ENCODE measurements at regions not wholly inside any gene's neighbourhood (a gene's known extent, or its start where the extent isn't known, plus 50 kb on each side); places are given as distances from the start of the nearest gene placed in this dataset.
"Not testable (repeated sequence)": the region's sequence is repeated elsewhere in the genome, so short reads cannot be mapped to it uniquely, and the experiment has no call there.

DNA sequence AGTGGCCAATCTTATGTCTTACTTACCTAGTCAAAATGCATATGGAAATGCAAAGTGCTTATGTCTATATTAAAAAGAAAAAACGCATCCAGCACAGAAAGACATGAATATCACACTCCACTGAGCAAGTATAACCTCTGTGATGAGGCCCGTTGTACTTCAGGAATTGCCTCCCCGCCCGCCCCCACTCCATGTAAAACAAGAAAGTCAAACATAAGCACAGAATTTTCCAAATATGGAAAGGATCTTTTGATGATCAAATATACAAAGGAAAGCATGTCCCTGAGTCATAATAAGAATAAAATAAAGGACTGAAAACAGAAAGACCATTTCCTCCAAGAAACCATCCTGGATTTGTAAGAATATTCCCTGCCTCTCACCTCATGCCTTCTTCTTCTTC lies 229.1 kb downstream of the BAMBI start:
- in situ Hi-C loops (cut with HindIII; ENCODE audit: low pct_ligation_motif_present, low pct_unique_long_range_greater_than_20kb, low sequenced_read_pairs), result no loop called here
- no peak for DNase-seq

DNA sequence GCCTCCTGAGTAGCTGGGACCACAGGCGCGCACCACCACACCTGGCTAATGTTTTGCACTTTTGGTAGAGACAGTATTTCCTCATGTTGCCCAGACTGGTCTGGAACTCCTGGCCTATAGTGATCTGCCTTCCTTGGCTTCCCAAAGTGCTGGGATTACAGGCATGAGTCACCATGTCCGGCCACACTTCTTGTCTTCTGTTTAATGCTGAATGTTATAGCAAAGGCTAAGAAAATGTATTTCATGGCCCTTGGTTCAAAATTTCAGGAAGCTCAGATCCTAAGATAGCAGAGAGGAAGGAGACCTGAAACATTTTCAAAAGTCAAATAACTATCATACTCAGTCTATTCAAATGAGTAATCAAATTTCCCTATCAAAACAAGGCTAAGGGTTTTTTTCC lies 229.6 kb downstream of the BAMBI start:
- DNase-seq, result no peak
- in situ Hi-C loops (cut with HindIII; ENCODE audit: low pct_ligation_motif_present, low pct_unique_long_range_greater_than_20kb, low sequenced_read_pairs), result no loop called here

DNA sequence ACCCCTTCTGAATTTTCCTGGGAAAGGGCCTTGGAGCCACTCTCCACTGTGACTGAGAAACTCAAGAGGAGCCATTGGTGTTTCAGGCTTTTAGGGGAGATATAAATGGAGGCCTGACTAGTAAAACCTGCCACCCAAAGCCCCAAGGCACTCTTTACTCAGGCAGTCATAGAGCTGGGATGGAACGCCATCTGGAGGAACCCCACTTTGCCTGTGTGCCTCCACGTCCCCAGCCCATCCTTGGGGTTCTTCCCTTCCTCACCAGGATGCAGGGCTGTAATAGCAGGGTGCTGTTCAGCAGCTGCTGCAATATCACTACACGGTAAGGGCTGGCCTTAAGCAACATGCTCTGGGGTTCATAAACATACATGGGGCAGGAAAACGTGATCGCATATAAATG lies 232.6 kb downstream of the BAMBI start:
- in situ Hi-C loops (cut with HindIII; ENCODE audit: low pct_ligation_motif_present, low pct_unique_long_range_greater_than_20kb, low sequenced_read_pairs), result no loop called here
- DNase-seq, result no peak

DNA sequence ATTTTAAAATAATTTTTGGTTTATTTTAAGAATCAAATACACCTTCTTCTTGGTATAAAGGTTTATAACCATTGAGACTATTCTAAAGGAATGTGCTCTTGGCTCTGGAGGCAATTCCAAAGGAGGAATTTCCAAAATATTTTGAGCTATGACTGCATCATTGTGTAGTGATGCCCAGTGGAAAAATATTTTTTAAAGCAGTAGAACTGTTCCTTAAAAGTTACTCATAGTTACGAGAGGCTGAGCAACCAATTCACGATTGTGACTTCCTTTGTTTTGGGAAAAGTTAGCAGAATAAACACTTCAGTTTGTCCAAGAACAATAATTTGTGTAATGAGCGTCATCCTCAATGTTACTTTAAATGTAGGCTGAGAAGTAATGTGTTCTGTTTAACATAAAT lies 233.6 kb downstream of the BAMBI start:
- no peak for DNase-seq
- in situ Hi-C loops (cut with HindIII; ENCODE audit: low pct_ligation_motif_present, low pct_unique_long_range_greater_than_20kb, low sequenced_read_pairs), result no loop called here

DNA sequence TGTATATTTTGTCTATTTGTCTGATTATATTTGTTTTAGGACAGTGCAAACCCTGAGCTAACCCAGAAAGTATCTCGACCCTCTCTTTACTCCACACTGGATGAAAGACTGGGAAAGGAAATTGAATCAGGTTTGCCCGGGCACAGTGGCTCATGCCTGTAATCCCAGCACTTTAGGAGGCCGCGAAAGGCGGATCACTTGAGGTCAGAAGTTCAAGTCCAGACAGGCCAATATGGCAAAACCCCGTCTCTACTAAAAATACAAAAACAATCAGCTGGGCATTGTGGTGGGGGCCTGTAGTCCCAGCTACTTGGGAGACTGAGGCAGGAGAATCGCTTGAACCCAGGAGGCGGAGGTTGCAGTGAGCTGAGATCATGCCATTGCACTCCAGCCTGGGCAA lies 234.2 kb downstream of the BAMBI start:
- DNase-seq; in situ Hi-C loops (cut with HindIII; ENCODE audit: low pct_ligation_motif_present, low pct_unique_long_range_greater_than_20kb, low sequenced_read_pairs): not testable (repeated sequence)

DNA sequence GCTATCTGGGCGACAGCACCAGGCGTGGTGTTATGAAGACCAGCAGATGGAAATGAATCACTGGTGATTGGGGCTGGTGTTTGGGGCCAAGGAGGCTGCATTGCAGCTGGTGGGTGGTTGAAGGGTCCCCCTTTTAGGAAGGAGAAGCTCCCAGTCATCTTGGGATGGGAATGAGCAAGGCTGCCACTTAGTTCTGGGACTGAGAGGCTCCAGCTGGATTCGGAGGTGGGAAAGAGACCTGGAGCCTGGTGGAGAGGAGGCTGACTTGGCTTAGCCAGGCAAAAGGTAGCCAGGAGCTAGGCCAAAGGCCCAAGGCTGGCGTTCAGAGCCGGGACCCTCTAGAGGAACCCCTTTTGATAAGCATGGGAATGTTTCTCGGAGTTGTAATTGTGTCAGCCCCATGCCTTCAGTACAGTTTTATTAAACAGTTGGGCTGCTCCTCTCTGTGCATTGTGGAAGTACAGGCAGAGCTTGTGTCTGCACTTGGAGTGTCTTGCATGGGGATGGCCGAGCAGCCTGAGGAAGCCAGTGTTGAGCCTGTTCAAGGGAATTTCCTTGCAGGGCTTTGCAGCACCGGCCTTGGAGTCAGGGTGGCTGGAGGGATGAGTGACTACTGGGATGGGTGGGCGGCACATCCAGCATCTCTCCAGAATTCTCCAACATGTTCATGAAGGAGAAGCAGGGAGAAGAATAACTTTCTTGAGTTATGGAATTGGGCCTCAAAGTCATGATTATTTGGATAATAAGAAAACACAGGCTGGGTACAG lies 234.9 kb downstream of the BAMBI start:
- DNase-seq, result no peak
- in situ Hi-C loops (cut with HindIII; ENCODE audit: low pct_ligation_motif_present, low pct_unique_long_range_greater_than_20kb, low sequenced_read_pairs), result no loop called here

DNA sequence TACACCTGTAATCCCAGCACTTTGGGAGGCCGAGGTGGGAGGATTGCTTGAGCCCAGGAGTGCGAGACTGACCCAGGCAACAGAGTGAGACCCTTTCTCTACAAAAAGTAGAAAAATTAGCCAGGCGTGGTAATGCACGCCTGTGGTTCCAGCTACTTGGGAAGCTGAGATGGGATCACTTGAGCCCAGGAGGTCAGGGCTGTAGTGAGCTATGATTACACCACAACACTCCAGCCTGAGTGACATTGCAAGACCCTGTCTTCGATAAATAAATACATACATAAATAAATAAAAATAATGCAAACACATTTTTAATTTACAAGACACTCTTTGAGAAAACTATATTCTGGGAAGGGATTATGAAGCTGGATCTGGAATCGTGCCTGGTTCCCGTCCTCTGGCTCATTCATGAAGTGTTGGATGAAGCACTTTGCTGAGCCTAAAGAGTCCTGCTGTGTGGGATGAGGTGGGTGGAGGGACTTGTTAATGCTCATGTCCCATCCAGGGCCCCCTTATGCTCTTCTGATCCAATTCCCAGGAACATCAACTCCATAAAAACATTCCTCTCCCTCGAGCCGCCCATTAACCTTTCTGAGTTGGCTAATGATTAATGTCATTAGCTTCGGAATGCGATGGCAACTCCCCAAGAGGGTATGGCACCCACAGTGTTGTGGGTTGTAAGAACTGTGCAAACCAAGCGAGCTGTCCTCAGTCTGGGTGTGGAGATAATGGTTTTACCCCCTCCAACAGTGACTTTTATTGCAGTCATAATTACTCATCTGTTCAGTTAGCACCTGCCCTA lies 236.3 kb downstream of the BAMBI start:
- DNase-seq, result no peak

DNA sequence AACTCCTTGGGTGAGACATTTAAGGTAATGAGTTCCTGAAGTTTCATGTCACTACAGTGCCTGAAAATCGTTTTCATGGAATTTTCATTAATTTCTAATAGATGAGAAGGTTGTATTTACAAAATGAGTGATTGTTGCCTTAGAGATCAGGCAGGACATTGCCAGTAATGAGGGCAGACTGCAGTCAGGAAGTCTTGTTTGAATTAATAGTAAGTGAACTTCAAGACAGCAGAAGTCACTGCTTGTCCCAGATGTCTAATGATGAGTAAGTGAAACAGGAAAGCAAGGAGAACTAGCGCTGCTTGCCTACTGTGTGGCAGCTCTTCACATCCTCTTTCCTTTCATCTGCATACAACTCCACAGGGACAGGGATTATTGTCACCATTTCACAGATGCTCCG lies 237.4 kb downstream of the BAMBI start:
- in situ Hi-C loops (cut with HindIII; ENCODE audit: low pct_ligation_motif_present, low pct_unique_long_range_greater_than_20kb, low sequenced_read_pairs), result no loop called here
- no peak for DNase-seq

More for the DNA sequence above, 236.3 kb downstream of the BAMBI start:
- in situ Hi-C loops (cut with HindIII; ENCODE audit: low pct_ligation_motif_present, low pct_unique_long_range_greater_than_20kb, low sequenced_read_pairs), result no loop called here

DNA sequence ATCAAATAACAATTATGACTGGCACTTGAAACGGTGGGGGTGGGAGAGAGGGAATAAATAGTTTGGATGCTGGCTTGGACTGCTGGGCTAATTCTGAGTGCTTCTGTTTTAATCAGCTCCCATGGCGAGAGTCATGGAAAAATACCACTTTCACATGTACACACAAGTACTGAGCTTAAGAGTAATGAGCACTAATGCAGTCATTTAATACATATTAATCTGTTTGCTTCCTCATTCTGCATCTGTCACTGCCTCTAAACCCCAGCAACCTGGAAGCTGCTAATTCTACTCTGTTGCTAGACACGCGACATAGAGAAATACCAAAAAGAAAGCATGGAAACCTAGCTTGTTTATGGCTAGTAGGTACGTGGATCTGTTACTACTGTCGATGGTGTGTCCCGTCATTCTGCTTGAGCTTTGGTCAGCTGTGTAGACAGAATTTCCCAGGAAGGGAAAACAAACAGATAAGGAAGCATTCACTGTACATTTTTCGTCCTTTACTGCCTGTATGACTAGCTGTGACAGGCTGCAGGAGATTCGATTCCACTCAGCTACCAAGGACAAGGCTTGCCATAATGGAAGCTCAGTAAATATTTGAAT lies 238.8 kb downstream of the BAMBI start:
- in situ Hi-C loops (cut with HindIII; ENCODE audit: low pct_ligation_motif_present, low pct_unique_long_range_greater_than_20kb, low sequenced_read_pairs), result no loop called here
- DNase-seq, result no peak

DNA sequence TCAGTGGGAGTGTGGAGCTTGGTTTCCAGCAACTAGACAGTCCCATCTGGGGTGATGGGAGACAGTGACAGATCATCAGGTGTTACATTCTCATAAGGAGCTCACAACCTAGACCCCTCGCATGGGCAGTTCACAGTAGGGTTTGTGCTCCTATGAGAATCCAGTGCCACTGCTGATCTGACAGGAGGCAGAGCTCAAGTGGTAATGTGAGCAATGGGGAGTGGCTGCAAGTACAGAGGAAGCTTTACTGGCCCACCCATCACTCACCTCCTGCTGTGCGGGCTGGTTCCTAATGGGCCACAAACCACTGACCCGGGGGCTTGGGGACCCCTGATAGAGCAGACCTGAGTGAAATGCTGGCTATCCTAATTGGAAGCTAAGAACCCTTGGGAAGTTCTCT lies 242.8 kb downstream of the BAMBI start:
- no peak for DNase-seq
- in situ Hi-C loops (cut with HindIII; ENCODE audit: low pct_ligation_motif_present, low pct_unique_long_range_greater_than_20kb, low sequenced_read_pairs), result no loop called here

DNA sequence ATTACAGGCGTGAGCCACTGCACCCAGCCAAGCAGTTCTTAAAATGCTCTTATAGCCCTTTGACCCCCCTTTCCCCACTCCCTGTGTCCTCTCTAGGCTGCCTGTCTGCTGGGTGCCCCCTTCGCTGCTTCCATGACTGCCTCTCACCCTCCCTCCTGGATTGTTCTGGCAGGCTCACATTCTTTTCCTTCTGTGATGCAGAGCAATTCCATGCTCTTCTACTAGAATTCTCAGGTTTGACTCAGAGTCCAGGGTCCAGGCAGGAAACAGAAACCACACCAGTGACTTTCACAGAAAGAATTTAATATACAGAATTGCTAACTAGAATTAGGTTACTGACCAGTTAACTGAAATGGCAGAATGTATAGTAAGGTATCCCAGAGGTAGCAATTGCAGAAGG lies 244.8 kb downstream of the BAMBI start:
- DNase-seq, result peak; percentile 46
- in situ Hi-C loops (cut with HindIII; ENCODE audit: low pct_ligation_motif_present, low pct_unique_long_range_greater_than_20kb, low sequenced_read_pairs), result no loop called here

DNA sequence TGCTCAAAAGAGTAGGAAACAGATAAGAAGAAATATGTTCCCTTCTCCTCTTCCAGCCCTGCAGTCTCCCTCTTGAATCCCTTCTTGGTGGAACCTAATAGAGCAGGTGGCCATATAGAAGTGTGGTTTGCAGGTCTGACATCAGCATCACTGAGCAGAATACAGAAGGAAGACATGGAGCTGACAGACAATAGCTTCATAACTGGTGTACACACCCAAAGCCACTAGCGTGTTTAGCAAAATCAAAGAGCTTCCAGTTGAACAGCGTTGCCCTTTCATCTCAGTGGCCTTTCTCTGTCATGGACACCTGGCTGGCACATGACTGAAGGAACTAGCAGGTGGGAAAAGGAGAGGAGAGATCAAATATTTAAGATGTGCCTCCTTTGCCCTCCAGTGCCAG lies 245.5 kb downstream of the BAMBI start:
- no peak for DNase-seq
- in situ Hi-C loops (cut with HindIII; ENCODE audit: low pct_ligation_motif_present, low pct_unique_long_range_greater_than_20kb, low sequenced_read_pairs), result no loop called here

DNA sequence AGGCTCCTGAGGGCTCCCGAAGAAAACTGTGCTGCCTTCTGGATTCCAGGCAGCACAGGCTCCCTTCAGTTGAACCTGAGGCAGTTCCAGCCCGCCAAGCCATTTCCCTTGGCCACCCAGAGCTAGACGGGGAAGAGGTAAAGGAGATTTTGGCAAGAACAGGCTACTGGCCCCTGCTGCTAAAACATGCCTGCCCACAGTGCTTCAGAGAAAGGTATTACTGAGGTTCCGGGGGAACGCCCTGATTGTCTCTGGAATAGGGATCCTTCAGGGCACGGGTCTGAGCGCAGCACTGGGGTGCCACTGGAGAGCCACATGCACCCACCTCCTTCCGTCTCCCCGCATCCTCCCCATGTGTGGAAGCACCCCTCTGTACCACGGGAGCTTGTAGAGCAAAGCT lies 247.4 kb downstream of the BAMBI start:
- in situ Hi-C loops (cut with HindIII; ENCODE audit: low pct_ligation_motif_present, low pct_unique_long_range_greater_than_20kb, low sequenced_read_pairs), result no loop called here

DNA sequence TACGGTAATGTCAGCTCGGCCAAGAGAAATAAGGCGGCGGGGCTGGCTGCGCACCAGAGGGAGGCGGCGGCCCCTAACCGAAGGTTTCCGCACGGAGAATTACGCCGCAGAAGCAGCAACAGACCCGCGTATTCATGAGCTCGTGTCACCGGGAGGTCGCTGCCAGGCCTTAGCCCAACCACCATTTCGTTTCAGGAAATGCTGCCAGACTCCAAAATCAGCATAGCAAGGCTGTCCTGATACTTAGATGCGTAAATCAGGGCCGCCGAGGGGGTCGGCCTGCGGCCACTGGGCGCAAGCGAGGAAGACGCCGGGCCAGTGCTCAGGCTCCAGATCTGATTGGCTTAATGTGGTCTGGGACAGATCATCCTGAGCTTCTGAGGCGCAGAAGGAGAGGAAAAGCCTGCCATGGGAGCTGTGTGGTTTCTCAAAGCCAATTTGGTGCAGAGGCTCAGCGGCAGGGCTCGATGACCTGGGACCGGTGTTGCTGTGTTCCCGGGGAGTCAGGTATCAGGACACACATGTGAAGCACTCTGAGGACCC lies 247.9 kb downstream of the BAMBI start:
- no peak for DNase-seq
- in situ Hi-C loops (cut with HindIII; ENCODE audit: low pct_ligation_motif_present, low pct_unique_long_range_greater_than_20kb, low sequenced_read_pairs), result no loop called here

More for the DNA sequence above, 247.4 kb downstream of the BAMBI start:
- DNase-seq, result no peak

DNA sequence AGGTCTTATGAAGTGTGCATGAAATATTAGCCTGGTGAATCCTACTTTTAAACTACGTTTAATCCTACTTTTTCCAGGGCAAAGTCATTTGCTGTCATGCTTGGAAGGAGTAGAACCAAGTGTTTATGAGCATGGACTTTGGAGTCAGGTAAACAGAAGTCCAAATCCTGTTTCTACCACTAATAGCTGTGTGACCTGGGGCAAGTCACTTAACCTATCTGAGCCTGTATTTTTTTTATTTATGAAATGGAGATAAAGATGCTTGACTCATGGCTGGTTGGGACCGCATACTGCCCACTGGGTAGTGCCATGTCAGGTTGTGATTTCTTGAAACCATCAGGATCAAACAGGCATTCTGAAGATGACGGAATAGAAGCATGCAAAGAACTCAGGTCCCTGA lies 249.6 kb downstream of the BAMBI start:
- no peak for DNase-seq
- in situ Hi-C loops (cut with HindIII; ENCODE audit: low pct_ligation_motif_present, low pct_unique_long_range_greater_than_20kb, low sequenced_read_pairs), result no loop called here

DNA sequence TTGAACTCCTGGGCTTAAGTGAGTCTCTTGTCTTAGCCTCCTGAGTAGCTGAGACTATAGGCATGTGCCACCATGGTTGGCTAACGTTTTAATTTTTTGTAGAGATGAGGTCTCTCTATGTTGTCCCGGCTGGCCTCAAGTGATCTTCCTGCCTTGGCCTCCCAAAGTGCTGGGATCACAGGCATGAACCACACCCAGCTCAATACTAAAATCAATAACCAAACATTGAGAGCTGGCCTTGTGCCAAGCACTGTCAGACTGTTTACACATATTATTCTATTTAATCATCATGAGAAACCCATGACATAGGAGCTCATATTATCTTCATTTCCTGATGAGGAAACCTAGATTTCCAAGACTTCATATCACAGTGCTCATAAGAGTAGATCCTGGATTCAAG lies 251.2 kb downstream of the BAMBI start:
- in situ Hi-C loops (cut with HindIII; ENCODE audit: low pct_ligation_motif_present, low pct_unique_long_range_greater_than_20kb, low sequenced_read_pairs), result no loop called here
- DNase-seq, result no peak

DNA sequence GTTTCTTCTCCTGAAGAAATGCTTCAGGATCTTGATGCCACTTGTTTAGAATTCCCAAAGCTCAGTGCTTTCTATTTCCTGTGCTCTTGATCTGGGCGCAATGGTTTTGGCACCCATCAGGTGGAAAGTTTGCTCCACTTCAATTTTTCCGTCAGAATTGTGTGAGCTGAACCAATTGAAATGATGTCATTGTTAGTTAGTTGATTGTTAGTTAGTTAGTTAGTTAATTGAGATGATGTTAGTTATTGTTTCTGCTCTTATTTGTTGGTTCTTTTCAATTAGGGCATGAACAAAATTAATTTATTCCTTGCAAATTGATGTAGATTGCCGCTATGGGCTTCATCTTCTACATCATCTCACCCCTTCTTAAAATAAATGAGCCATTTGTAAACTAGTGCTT lies 252.6 kb downstream of the BAMBI start:
- no peak for DNase-seq

DNA sequence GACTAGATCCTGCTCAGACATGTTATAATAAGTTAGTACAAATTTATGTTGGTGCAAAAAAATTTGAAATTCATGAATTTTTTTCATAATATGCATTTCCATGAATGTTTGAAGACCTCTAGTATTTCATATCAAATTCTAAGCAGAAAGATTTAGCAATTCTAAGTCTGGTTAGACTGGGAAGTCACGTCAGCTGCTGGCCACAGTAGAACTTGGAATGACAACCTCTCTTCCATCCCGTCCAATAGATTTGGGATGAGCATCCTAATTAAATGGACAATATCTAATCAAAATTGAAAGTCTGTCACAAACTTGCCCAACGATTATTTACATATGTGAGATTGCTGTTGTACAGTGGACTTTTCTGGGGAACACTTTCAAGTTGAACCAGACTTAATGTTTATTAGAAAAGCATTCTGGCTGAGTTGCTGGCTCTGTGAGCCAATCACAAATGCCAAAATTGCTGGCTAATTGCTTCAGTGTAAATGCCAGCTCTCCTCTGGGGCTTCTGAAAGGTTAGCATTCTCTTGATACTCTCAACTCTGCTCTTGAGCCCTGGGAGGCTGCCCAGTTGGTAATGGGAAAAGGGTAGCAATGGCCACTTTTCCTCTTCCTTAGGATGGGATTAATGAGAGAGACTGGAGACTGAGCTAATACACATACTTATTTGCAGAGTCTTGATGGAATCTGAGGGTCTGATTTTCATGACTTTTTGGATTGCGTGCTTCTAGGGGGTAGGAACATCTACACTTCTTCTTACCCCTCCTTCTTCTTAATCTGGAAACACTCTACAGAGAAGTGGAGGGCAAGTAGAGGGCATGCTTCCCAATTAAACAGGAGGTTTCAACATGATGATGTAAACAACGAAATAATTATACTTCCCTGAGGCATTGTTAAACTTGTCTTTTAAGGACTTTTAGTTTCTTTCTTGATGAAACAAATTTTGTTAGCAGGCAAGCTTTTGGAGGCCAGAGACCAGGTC lies 253.5 kb downstream of the BAMBI start:
- in situ Hi-C loops (cut with HindIII; ENCODE audit: low pct_ligation_motif_present, low pct_unique_long_range_greater_than_20kb, low sequenced_read_pairs), result no loop called here
- no peak for DNase-seq

More for the DNA sequence above, 252.6 kb downstream of the BAMBI start:
- in situ Hi-C loops (cut with HindIII; ENCODE audit: low pct_ligation_motif_present, low pct_unique_long_range_greater_than_20kb, low sequenced_read_pairs), result no loop called here

Measured in ACHN (cell line).